PC-9 (cell line): ENCODE measurements at regions not wholly inside any gene's neighbourhood (a gene's known extent, or its start where the extent isn't known, plus 50 kb on each side); places are given as distances from the start of the nearest gene placed in this dataset.

Experiments
- BruUV-seq: library from RNA; stranded (reverse); fragments of 400-500 nt; replicated peaks from 2 replicates; lab custom pipeline; 2021; lab: Mats Ljungman, UMichigan
- CTCF ChIA-PET: fragments of 300-600 bp; sonication (Branson Sonifier 250); formaldehyde crosslinking; loops from one replicate; lab custom pipeline; 2022; ENCODE audit warnings: antibody characterized with exemption; lab: Charles Lee
- POLR2A ChIA-PET: fragments of 300-600 bp; sonication (Branson Sonifier 250); formaldehyde crosslinking; loops from one replicate; lab custom pipeline; 2022; ENCODE audit warnings: antibody characterized with exemption; ENCODE audit not compliant: unreplicated experiment; lab: Charles Lee
- DNase-seq, 2 experiments: peaks; one replicate each; pipeline versions ENCODE4 v3.0.0 to v3.0.0-alpha.2; 2015 to 2022; ENCODE audit warnings: mixed read lengths in 1 of 2
- H2AFZ ChIP-seq: fragments of 200-600 bp; sonication (generic); 2 replicates; pipeline ENCODE4 v1.8.1; 2017; ENCODE audit warnings: antibody characterized with exemption
- H3F3A ChIP-seq: fragments of 200-600 bp; sonication (generic); 2 replicates; pipeline ENCODE4 v1.8.1; 2017; ENCODE audit warnings: antibody characterized with exemption, mild to moderate bottlenecking, low read depth; ENCODE audit not compliant: insufficient read depth
- H3K27ac ChIP-seq: fragments of 200-600 bp; sonication (generic); 2 replicates; pipeline ENCODE4 v1.6.1; 2016; ENCODE audit warnings: mixed run types
- H3K27me3 ChIP-seq: fragments of 200-600 bp; sonication (generic); 2 replicates; pipeline ENCODE4 v1.6.1; 2016; ENCODE audit warnings: low read depth, mixed run types; ENCODE audit not compliant: insufficient read depth
- H3K36me3 ChIP-seq: fragments of 200-600 bp; sonication (generic); 2 replicates; pipeline ENCODE4 v1.6.1; 2016; ENCODE audit warnings: low read depth, mixed run types
- H3K4me1 ChIP-seq: fragments of 200-600 bp; sonication (generic); replicated peaks from 2 replicates; pipeline ENCODE4 v1.6.1; 2016; ENCODE audit warnings: mixed run types; ENCODE audit not compliant: insufficient read depth
- H3K4me2 ChIP-seq: fragments of 200-600 bp; sonication (generic); 2 replicates; pipeline ENCODE4 v1.6.1; 2017; ENCODE audit warnings: mixed run types
- H3K4me3 ChIP-seq: fragments of 200-600 bp; sonication (generic); 2 replicates; pipeline ENCODE4 v1.6.1; 2016; ENCODE audit warnings: mixed run types
- H3K79me2 ChIP-seq: fragments of 200-600 bp; sonication (generic); 2 replicates; pipeline ENCODE4 v1.6.1; 2017; ENCODE audit warnings: low read depth, mixed run types
- H3K9me2 ChIP-seq: fragments of 200-600 bp; sonication (generic); 2 replicates; pipeline ENCODE4 v1.8.1; 2017; ENCODE audit warnings: mild to moderate bottlenecking; ENCODE audit not compliant: insufficient read depth
- H3K9me3 ChIP-seq: fragments of 200-600 bp; sonication (generic); 2 replicates; pipeline ENCODE4 v1.8.1; 2016; ENCODE audit warnings: low read depth; ENCODE audit not compliant: insufficient read depth
- H4K20me1 ChIP-seq: fragments of 200-600 bp; sonication (generic); 2 replicates; pipeline ENCODE4 v1.8.1; 2017; ENCODE audit not compliant: insufficient read depth
- CTCF ChIP-seq: fragments of 200-600 bp; sonication (generic); conservative IDR thresholded peaks from 2 replicates; pipeline ENCODE4 v1.6.1; 2017; ENCODE audit warnings: mixed run types, antibody characterized with exemption, mild to moderate bottlenecking, moderate library complexity
- EZH2 ChIP-seq: fragments of 200-600 bp; sonication (generic); IDR thresholded peaks from 2 replicates; pipeline ENCODE4 v1.8.0; 2017; ENCODE audit warnings: antibody characterized with exemption, low read depth
- intact Hi-C: fragments of 100-400 bp; cut with micrococcal nuclease; formaldehyde crosslinking; loops from one replicate; pipeline ENCODE4 v1.10.0; 2022; ENCODE audit not compliant: unreplicated experiment

GRCh38 chr13:53124623-53125022 is 96.0 kb downstream of the OLFM4 start:
- no peaks in the 10 kb centered on the region for H3K9me3 ChIP-seq
- no peak overlapping the region for H2AFZ ChIP-seq
- no TSS peak for BruUV-seq
- TF ChIP-seq CTCF (no peak), EZH2 (no peak)
- no peaks in the 10 kb centered on the region for H3K27me3 ChIP-seq
- no peak overlapping the region for H3K4me3 ChIP-seq
- no peaks in the 10 kb centered on the region for H3K36me3 ChIP-seq
- no peaks in the 10 kb centered on the region for H3K79me2 ChIP-seq
- no peaks in the 10 kb centered on the region for H3K4me1 ChIP-seq
- ChIA-PET POLR2A (no interaction called here), CTCF (no interaction called here)
- no peak overlapping the region for H3K27ac ChIP-seq
- H3K9me2 ChIP-seq = no peaks in the 10 kb centered on the region
- intact Hi-C loops = no loop called here
- DNase-seq = no peak
- no peaks in the 10 kb centered on the region for H4K20me1 ChIP-seq
- no peak overlapping the region for H3K4me2 ChIP-seq
- no peaks in the 10 kb centered on the region for H3F3A ChIP-seq

- no peak overlapping the region for H3K27ac ChIP-seq
- no peak for DNase-seq
- no peak overlapping the region for H2AFZ ChIP-seq
- no peaks in the 10 kb centered on the region for H3K79me2 ChIP-seq
- no TSS peak for BruUV-seq
- H3K9me2 ChIP-seq = no peaks in the 10 kb centered on the region
- no peaks in the 10 kb centered on the region for H3K36me3 ChIP-seq
- ChIA-PET CTCF (no interaction called here), POLR2A (no interaction called here)
- H3F3A ChIP-seq = no peaks in the 10 kb centered on the region
- H3K4me2 ChIP-seq = no peak overlapping the region
- no peaks in the 10 kb centered on the region for H3K27me3 ChIP-seq
- H3K9me3 ChIP-seq = no peaks in the 10 kb centered on the region
- H3K4me3 ChIP-seq = no peak overlapping the region
- no peaks in the 10 kb centered on the region for H3K4me1 ChIP-seq
- TF ChIP-seq EZH2 (no peak), CTCF (no peak)
- intact Hi-C loops = no loop called here
- no peaks in the 10 kb centered on the region for H4K20me1 ChIP-seq
Measured at GRCh38 chr13:53126841-53127245, 98.2 kb downstream of the OLFM4 start.

- H3K36me3 ChIP-seq = no peaks in the 10 kb centered on the region
- no peak overlapping the region for H2AFZ ChIP-seq
- no peak for DNase-seq
- no peak overlapping the region for H3K27ac ChIP-seq
- no peaks in the 10 kb centered on the region for H3F3A ChIP-seq
- intact Hi-C loops = no loop called here
- H3K27me3 ChIP-seq = no peaks in the 10 kb centered on the region
- H4K20me1 ChIP-seq = no peaks in the 10 kb centered on the region
- H3K4me1 ChIP-seq = no peaks in the 10 kb centered on the region
- no peaks in the 10 kb centered on the region for H3K9me3 ChIP-seq
- no peak overlapping the region for H3K4me2 ChIP-seq
- BruUV-seq = no TSS peak
- ChIA-PET CTCF (no interaction called here), POLR2A (no interaction called here)
- H3K4me3 ChIP-seq = no peak overlapping the region
- H3K9me2 ChIP-seq = no peaks in the 10 kb centered on the region
- TF ChIP-seq CTCF (no peak), EZH2 (no peak)
- no peaks in the 10 kb centered on the region for H3K79me2 ChIP-seq
Measured at GRCh38 chr13:53127373-53127772, 98.8 kb downstream of the OLFM4 start.
